ENCODE measurements at regions not wholly inside any gene's neighbourhood (a gene's known extent, or its start where the extent isn't known, plus 50 kb on each side); places are given as distances from the start of the nearest gene placed in this dataset.
"Not testable (repeated sequence)": the region's sequence is repeated elsewhere in the genome, so short reads cannot be mapped to it uniquely, and the experiment has no call there.

DNA sequence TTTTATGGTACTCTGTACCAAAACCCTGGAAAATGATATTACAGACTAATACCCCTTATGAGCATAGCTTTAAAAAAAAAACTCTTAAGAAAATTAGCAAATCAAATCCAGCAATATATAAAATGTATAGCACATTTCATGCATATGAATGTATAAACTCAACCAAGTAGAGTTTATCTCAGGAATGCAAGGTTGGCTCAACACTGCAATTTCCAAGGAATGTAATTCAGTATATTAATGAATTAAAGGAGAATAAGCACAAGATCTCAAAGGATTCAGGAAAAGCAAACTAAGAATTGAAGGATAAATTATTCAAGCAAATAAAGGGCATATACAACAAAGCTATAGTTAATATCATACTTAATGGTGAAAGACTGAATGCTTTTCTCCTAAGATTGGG is 61.9 kb upstream of the RPL38 start:
- no peak for DNase-seq (ENCODE audit: low read depth)

DNA sequence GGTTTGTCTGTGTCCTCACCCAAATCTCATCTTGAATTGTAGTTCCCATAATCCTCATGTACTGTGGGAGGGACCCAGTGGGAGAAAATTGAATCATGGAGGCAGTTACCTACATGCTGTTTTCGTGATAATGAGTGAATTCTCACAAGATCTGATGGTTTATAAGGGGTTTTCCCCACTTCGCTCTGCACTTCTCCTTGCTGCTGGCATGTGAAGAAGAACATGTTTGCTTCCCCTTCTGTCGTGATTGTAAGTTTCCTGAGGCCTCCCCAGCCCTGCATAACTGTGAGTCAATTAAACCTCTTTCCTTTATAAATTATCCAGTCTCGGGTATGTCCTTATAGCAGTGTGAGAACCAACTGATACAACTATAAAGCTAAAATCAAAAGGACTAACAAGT is 60.2 kb upstream of the RPL38 start:
- not testable (repeated sequence) for DNase-seq (ENCODE audit: low read depth)

DNA sequence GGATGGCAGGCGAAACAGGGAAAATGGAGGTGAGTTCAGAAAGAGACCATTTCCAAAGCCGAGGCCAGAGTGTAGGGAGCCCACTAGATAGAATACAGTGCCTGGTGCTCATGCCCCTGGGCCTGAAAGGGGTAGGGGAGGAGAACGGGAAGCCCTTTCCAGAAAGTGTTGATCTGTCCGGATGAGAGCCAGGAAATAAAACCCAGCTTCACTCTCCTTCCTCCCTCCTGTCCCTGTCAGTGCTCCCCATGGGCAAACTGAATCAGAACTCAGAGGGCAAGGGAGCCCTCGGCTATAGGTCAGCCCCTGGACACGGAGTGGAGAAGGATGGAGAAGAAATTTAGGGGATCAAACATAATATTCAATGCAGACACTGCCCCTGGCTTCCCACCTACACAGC is 57.7 kb upstream of the RPL38 start:
- DNase-seq (ENCODE audit: low read depth), result no peak

DNA sequence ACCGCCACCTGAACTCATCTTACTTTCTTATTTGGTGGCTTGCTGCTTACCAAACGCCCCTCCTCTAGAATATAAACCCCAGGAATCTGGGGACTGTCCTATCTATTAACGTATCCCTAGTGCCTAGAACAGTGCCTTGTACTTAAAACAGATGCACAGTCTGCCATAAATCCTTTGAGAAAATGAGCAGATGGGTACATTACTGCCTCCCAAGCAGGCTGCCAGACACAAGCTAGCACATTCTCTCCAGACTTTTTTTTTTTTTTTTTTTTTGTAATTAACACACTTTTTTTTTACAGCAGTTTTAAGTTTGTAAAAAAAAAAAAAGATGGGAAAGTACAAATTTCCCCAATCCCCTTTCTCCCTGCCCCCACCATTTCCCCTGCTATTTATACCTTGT is 57.3 kb upstream of the RPL38 start:
- DNase-seq (ENCODE audit: low read depth), result no peak

DNA sequence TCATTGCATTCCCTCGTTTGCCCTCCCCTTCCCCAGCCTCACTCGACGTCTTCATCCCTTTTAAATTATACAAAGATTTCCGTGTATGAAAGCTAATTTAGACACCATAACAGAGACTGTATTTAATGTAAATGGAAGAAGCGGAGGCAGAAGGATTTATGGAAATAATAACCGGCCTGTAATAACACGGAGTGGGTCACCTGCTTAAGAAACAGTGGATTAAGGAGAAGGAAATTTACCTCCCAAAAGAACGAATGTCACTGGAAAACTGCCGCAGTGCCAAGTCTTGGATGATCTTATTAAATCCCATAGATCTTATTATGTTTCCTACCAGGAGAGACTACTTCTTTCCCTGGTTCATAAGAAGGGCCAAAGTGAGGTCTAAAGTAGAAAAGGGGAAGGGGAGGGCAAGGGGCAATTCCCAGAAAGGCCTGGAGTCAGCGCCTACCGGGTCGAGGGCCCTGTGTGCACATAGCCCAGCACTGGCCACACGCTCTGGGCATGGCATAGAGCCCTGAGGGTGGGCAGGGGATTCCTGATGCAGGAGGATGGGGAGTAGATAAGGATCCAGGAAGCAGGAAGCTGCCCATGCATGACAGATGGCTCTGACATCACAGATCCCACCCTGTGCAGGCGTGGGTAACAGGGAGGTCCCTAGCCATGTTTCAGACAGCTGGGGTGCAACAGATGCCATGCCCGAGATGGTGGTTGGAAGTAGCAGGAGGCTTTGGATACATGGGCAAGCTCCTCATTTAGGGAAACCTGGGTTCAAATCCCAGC is 56.2 kb upstream of the RPL38 start:
- no peak for DNase-seq (ENCODE audit: low read depth)

DNA sequence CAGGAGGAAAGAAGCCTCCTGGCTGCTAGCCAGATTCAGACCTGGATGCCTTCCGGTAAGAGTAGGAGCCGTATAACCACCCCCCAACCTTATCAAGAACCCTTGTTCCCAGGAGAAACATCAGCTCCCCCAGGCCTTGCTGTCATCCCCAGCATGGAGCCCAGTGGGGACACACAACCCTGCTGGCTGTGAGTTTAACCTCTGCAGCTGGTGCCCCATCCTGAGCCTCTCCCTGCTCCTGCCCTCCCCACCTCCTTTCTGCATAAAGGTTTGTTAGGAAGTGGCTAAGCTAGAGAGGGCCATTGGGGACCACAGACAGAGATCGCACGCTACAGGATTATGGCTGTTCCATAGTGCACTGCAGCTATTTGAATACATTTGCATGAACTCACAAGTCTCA is 55.5 kb upstream of the RPL38 start:
- no peak for DNase-seq (ENCODE audit: low read depth)

DNA sequence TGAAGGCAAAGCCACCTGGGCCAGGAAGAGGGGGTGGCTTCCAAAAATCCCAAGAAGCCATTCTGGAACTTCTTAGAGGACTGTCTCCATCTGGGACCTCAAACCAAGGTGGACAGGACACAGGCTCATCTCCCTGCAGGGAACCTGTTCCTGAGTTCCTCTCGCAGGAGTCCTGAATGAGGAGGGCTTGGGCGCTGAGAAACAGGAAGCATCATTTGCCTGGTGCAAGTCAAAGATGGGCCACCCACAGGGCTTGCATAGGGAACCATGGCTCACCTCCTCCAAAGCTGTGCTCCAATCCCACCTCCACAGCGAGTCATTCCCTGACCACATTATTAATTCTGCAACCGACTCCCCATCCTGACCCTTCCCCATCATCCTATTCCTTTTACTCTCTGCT is 55.0 kb upstream of the RPL38 start:
- DNase-seq (ENCODE audit: low read depth), result no peak

DNA sequence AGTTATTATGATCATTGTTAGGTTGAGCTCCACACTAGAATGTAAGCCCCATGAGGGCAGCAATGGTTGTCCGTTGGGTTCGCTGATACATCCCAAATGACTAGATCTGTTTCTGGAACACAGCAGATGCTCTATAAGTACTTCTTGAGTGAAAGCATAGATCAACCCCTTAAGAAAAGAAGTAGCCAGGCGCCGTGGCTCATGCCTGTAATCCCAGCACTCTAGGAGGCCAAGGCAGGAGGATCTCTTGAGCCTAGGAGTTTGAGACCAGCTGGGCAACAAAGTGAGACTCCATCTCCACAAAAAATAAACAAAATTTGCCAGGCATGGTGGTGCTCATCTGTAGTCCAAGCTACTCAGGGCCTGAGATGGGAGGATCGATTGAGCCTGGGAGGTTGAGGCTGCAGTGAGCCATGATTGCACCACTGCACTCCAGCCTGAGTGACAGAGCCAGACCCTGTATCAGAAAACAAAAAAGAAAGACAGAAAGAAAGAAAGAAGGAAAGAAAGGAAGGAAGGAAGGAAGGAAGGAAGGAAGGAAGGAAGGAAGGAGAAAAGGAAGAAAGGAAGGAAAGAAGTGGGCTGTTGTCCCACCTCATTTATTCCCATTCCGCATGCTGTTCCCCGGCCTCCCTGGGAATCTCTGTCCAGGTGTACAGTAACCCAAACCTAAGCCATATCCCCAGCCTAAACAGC is 54.4 kb upstream of the RPL38 start:
- no peak for DNase-seq (ENCODE audit: low read depth)

DNA sequence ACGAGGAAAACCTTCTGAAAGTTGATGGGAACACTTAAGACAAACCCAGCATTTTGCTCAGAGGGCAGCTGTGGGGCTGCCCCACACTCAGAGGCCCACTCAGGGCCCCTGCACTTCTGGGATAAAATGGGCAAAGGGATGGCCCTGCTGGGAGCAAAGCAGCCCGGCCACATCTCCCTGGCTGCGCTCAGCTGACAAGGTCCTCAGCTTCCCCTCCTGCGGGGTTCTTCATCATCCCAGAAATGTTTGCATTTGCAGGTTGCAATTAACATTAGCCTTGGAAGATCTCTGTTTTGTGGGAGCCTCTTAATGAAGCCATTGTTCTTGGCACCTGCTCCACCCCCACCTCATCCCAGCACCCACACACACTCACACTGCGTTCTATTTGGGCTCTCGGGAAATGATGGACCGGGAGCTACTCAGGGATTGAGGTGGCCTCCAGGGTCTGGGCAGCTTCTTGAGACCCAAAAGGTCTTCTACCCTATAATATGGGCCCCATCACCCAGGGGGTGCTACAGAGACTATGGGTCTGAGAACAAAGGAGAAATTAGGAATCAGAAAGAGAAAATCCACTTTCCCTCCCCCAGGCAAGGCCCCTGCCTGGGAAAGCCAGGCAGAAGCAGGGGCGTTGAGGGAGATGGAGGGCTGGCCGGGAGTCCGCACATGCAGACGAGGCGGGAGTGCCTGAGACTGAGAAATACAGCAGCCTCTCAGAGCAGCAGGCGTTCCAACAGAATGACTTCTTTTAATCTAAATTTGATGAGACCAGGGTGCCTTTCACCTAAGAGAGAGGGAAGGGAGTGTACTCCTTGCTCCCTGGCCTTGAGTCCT is 53.7 kb upstream of the RPL38 start:
- DNase-seq (ENCODE audit: low read depth), result no peak

DNA sequence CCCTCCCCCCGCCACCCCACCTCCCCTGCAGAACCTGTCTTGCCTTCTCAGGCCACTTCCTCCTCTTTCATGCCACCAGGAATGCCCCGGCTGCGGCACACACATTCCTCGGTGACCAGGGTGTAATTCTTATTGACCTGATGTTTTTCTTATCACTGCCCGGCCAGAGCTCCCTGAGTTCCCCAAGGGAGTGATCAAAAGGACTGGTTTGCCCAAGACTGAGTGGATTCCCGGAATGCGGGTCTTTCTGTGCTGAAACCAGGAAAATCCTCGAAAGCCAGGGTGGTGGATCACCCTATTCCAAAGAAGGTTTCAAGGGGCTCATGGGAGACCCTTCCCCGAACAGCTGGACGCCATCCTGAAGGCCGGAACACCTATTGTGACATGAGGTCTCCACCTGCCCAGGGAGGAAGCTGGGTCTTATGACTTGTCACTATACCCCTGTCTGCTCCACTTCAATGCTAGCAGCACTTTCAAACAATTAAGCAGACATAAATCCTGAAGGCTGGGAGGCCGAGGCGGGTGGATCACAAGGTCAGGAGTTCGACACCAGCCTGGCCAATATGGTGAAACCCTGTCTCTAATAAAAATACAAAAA is 53.0 kb upstream of the RPL38 start:
- DNase-seq (ENCODE audit: low read depth), result no peak

DNA sequence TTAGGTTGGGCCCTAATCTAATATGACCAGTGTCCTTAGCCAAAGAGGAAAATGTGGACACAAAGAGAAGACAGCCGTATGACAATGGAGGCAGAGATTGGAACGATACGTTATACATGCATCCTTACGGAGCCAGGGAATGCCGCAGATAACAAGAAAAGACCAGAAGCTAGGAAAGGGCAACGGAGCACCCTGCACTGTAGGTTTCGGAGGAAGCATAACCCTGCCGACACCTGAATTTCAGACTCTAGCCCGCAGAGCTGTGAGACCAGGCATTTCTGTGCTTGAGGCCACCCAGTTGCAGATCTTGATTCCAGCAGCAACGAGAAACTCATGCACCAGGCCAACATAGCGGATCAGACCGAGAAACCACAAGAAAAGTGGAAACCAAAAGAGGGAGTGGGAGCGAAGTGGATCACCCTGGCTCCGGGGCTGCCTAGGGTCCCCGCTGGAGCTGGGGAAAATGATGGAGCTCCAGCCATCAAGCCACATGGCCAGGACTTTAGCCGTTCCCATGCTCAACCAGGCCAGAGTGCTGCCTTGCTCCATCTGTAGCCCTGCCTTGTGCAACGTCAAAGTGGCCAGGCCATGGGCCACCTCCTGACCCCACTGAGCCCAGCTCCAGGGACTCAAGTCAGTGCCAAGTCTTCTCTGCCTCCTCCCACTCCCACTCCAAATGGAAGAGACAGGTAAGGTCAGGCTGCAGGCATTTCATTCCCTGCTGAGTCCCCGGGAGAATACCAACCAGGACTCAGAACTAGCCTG is 51.7 kb upstream of the RPL38 start:
- DNase-seq (ENCODE audit: low read depth), result no peak

DNA sequence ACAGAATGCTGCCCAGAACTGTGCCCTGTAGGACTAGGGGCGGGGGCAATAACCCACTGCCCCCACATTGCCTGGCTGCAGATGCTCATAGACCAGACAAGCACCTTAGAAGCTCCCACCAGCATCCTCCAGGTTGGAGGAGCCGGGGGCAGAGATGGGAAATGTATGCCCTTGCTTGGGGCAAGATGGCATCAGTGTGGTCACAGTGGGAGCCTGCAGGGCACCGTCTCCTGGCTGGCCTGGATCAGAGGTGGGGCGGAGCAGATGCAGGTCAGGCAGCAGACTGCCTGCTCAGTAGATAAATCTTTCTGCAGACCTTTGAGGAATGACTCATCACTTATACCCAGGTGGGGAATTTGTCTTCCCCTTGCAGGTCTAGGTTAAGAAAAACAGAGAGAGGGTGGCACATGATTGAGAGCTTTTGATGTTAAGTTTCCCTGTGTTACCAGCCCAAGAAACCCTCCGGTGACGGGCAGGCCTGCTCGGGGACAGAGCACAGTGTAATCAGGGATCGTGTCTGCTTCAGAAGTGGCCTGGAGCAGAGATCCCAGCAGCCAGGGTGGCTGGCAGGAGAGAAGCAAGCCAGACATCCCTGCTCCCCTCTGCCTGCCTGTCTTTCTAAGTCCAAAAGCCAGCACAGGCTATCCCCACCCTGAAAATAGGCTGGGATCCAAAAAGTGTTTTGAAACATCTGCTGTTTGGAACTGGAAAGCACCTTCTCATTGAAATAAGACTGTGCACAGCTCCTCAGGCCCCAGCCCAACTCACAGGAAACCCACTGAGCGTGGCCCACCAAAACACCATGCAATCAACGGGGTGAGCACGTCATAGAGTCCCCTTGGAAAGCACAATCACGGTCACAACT is 50.7 kb upstream of the RPL38 start:
- no peak for DNase-seq (ENCODE audit: low read depth)

DNA sequence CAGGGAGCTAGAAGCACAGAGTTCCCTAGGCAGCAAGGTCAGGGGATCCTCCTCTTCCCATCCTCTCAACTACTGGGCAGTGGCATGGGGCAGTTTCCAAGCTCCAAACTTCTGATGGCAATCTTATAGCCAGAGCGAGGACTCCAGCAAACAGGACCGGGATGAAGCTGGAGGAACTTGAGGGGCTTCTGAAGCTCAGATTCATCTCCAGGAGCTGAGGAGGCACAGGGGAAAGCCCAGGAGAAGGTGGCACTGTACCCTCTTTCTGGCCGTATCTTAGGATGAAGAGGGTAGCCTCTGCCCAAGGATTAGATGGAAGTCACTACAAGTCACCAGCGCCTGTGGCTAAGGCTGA is 50.0 kb upstream of the RPL38 start:
- no peak for DNase-seq (ENCODE audit: low read depth)

Measured in stromal cell of bone marrow (primary cell).